CD14-positive monocyte (primary cell): ENCODE measurements at regions not wholly inside any gene's neighbourhood (a gene's known extent, or its start where the extent isn't known, plus 50 kb on each side); places are given as distances from the start of the nearest gene placed in this dataset.

Experiments
- DNase-seq, 3 donors: peaks; one replicate each; pipeline ENCODE4 v3.0.0-alpha.2; 2011 to 2022
- H2AFZ ChIP-seq: 2 replicates; pipeline ENCODE4 v1.6.0; 2012; ENCODE audit warnings: mild to moderate bottlenecking, low read depth, low read length, inconsistent platforms; ENCODE audit not compliant: insufficient read depth, poor library complexity, severe bottlenecking
- H3K27ac ChIP-seq, 2 donors: 1 replicate in 1 of 2; 2 replicates in 1 of 2; pipeline ENCODE4 v1.5.1; 2012 to 2013; ENCODE audit warnings: low read length in 2 of 2, control low read depth in 1 of 2, inconsistent platforms in 1 of 2, low read depth in 1 of 2, mild to moderate bottlenecking in 1 of 2
- H3K27me3 ChIP-seq, 2 donors: one replicate each; pipeline versions ENCODE4 v1.6.0 to v1.6.1; 2011 to 2013; ENCODE audit warnings: low read length in 2 of 2; ENCODE audit not compliant: control insufficient read depth in 2 of 2, insufficient read depth in 2 of 2
- H3K36me3 ChIP-seq, 2 donors: replicated peaks in 1 of 2; 1 replicate in 1 of 2; 2 replicates in 1 of 2; pipeline versions ENCODE4 v1.5.1 to v1.6.1; 2012 to 2013; ENCODE audit warnings: low read length in 2 of 2, control low read depth in 1 of 2, inconsistent platforms in 1 of 2, mild to moderate bottlenecking in 1 of 2; ENCODE audit not compliant: insufficient read depth in 2 of 2, control insufficient read depth in 1 of 2
- H3K4me1 ChIP-seq, 2 donors: 1 replicate in 1 of 2; 2 replicates in 1 of 2; pipeline versions ENCODE4 v1.5.1 to v1.6.1; 2012 to 2013; ENCODE audit warnings: low read length in 2 of 2, control low read depth in 1 of 2, inconsistent platforms in 1 of 2, mild to moderate bottlenecking in 1 of 2, moderate library complexity in 1 of 2; ENCODE audit not compliant: insufficient read depth in 2 of 2, control insufficient read depth in 1 of 2
- H3K4me2 ChIP-seq: replicated peaks from 2 replicates; pipeline ENCODE3; 2012; ENCODE audit warnings: low read length, moderate library complexity, mild to moderate bottlenecking; ENCODE audit not compliant: poor library complexity, severe bottlenecking; ENCODE audit errors: extremely low read depth
- H3K4me3 ChIP-seq, 3 experiments: fragments of 200-600 bp in 1 of 3; sonication (generic) in 1 of 3; replicated peaks in 1 of 3; 1 replicate in 2 of 3; 2 replicates in 1 of 3; pipeline ENCODE4 v1.5.1; 2011 to 2013; ENCODE audit warnings: low read length in 3 of 3, mild to moderate bottlenecking in 3 of 3, control low read depth in 2 of 3, low read depth in 2 of 3, inconsistent platforms in 1 of 3, moderate library complexity in 1 of 3
- H3K79me2 ChIP-seq: 2 replicates; pipeline ENCODE4 v1.6.0; 2012; ENCODE audit warnings: mild to moderate bottlenecking, control low read depth, inconsistent platforms, low read length, moderate library complexity; ENCODE audit not compliant: insufficient read depth
- H3K9ac ChIP-seq: 2 replicates; pipeline ENCODE4 v1.6.0; 2017; ENCODE audit warnings: low read length, mild to moderate bottlenecking; ENCODE audit not compliant: insufficient read depth, poor library complexity, severe bottlenecking
- H3K9me3 ChIP-seq, 2 donors: replicated peaks in 1 of 2; 1 replicate in 1 of 2; 2 replicates in 1 of 2; pipeline versions ENCODE4 v1.5.1 to v1.6.1; 2012 to 2013; ENCODE audit warnings: low read length in 2 of 2, control low read depth in 1 of 2; ENCODE audit not compliant: control insufficient read depth in 1 of 2, insufficient read depth in 1 of 2
- H4K20me1 ChIP-seq: 2 replicates; pipeline ENCODE4 v1.6.0; 2012; ENCODE audit warnings: mild to moderate bottlenecking, low read length, control low read depth, moderate library complexity; ENCODE audit not compliant: insufficient read depth
- H3K27ac Mint-ChIP-seq, 7 donors: one replicate each; pipeline ENCODE4 v1.8.0; 2020; ENCODE audit warnings: mild to moderate bottlenecking in 7 of 7, mixed read lengths in 7 of 7, moderate library complexity in 6 of 7, inconsistent platforms in 2 of 7
- H3K27me3 Mint-ChIP-seq, 3 donors: one replicate each; pipeline ENCODE4 v1.8.0; 2021 to 2022; ENCODE audit warnings: low read depth in 3 of 3, mild to moderate bottlenecking in 3 of 3, mixed read lengths in 3 of 3, moderate library complexity in 3 of 3, inconsistent platforms in 1 of 3
- H3K36me3 Mint-ChIP-seq, 2 donors: one replicate each; pipeline ENCODE4 v1.8.0; 2020; ENCODE audit warnings: mixed read lengths in 2 of 2, inconsistent platforms in 1 of 2, mild to moderate bottlenecking in 1 of 2
- H3K4me1 Mint-ChIP-seq: one replicate; pipeline ENCODE4 v1.8.0; 2020; ENCODE audit warnings: mild to moderate bottlenecking, mixed read lengths
- H3K4me3 Mint-ChIP-seq, 2 donors: one replicate each; pipeline ENCODE4 v1.8.0; 2020; ENCODE audit warnings: mild to moderate bottlenecking in 2 of 2, mixed read lengths in 2 of 2, moderate library complexity in 1 of 2
- H3K9me3 Mint-ChIP-seq, 7 donors: one replicate each; pipeline ENCODE4 v1.8.0; 2020 to 2022; ENCODE audit warnings: mixed read lengths in 7 of 7, mild to moderate bottlenecking in 6 of 7, moderate library complexity in 6 of 7, inconsistent platforms in 2 of 7
- WGBS: methylation state at CpG from one replicate; pipeline ENCODE4 v1.1.5; 2013; ENCODE audit warnings: missing lambda C conversion rate; ENCODE audit not compliant: insufficient coverage; 5-methylcytosine and 5-hydroxymethylcytosine counted together
- intact Hi-C, 2 donors: fragments of 100-400 bp; cut with micrococcal nuclease; formaldehyde crosslinking; loops; one replicate each; pipeline versions ENCODE4 v1.15.0 to v1.15.1; 2023
- TF ChIP-seq, protein P1 (sequence below): fragments of 200-600 bp; IDR thresholded peaks from one replicate; pipeline ENCODE4 v1.8.0; 2022; ENCODE audit warnings: antibody characterized with exemption, mild to moderate bottlenecking

DNA sequence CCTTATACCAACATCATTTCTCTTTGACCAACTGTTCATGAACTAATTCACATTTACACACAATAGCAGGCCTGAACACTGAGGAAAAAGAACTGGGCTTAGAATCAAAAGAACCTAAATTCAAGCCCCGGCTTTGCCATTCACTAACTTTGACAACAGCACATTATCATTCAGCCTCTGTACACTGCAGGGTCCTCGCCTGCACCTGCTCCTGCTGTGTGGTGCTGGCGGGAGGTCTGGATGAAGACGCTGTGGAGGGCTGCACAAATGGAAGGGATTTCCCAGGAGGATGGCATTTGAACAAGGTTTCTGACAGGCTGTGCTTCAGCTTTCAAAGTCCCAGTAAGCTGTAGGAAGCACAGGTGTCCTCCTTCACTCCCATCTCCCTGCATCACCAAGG is 151.2 kb downstream of the ZDHHC21 start:
- DNase-seq, result no peak
- no peak overlapping the region for H3K9ac ChIP-seq
- Mint-ChIP-seq H3K36me3 (no peaks in the 10 kb centered on the region), H3K27ac (no peak overlapping the region), H3K9me3 (peaks cover 0 to 7% (median 3%) of the 10 kb centered on the region in 7 donors), H3K4me3 (no peak overlapping the region), H3K27me3 (peaks cover 2 to 4% (median 3%) of the 10 kb centered on the region in 3 donors), H3K4me1 (no peaks in the 10 kb centered on the region)
- peaks cover 0 to 4% of the 10 kb centered on the region in 2 donors for H3K9me3 ChIP-seq
- no peaks in the 10 kb centered on the region for H3K79me2 ChIP-seq
- H2AFZ ChIP-seq, result no peak overlapping the region
- intact Hi-C loops, result no loop called here
- H3K27me3 ChIP-seq, result no peaks in the 10 kb centered on the region
- no peaks in the 10 kb centered on the region for H3K36me3 ChIP-seq
- 33% methylated on average over 1 of the region's 4 CpGs for WGBS
- H4K20me1 ChIP-seq, result no peaks in the 10 kb centered on the region
- no peak overlapping the region for H3K4me3 ChIP-seq
- H3K27ac ChIP-seq, result no peak overlapping the region
- H3K4me2 ChIP-seq, result no peak overlapping the region
- H3K4me1 ChIP-seq, result no peaks in the 10 kb centered on the region
- TF ChIP-seq, protein P1, sequence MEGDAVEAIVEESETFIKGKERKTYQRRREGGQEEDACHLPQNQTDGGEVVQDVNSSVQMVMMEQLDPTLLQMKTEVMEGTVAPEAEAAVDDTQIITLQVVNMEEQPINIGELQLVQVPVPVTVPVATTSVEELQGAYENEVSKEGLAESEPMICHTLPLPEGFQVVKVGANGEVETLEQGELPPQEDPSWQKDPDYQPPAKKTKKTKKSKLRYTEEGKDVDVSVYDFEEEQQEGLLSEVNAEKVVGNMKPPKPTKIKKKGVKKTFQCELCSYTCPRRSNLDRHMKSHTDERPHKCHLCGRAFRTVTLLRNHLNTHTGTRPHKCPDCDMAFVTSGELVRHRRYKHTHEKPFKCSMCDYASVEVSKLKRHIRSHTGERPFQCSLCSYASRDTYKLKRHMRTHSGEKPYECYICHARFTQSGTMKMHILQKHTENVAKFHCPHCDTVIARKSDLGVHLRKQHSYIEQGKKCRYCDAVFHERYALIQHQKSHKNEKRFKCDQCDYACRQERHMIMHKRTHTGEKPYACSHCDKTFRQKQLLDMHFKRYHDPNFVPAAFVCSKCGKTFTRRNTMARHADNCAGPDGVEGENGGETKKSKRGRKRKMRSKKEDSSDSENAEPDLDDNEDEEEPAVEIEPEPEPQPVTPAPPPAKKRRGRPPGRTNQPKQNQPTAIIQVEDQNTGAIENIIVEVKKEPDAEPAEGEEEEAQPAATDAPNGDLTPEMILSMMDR, result no peak

DNA sequence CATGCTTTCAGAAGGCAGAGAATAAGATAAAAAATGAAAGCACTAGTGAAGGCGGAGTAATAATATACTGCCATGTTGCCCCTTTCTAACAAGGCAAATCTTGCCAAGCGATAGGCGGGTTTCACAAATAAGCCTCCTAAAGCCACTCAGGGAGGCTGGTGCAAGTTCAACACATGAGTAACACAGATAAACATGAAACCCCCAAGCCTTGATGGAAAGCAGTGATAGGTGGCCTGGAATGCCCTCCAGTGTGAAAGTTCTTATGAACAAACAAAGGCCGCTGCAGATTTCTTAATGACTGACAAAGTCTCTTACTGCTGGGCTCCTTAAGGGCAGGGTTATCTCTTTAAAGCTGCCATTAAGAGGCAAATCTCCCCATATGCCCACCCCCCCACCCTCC is 154.7 kb downstream of the ZDHHC21 start:
- 100% methylated on average over 3 of the region's 4 CpGs for WGBS

More for the DNA sequence above, 154.7 kb downstream of the ZDHHC21 start:
- Mint-ChIP-seq H3K27ac (no peak overlapping the region), H3K4me1 (no peaks in the 10 kb centered on the region), H3K4me3 (no peak overlapping the region), H3K27me3 (peaks cover 5 to 8% (median 7%) of the 10 kb centered on the region in 3 donors), H3K9me3 (peaks cover 0 to 6% (median 2%) of the 10 kb centered on the region in 7 donors), H3K36me3 (no peaks in the 10 kb centered on the region)
- DNase-seq, result no peak
- Histone ChIP-seq H3K79me2 (no peaks in the 10 kb centered on the region), H3K4me2 (no peak overlapping the region), H3K27me3 (no peaks in the 10 kb centered on the region), H3K27ac (no peak overlapping the region), H3K4me3 (no peak overlapping the region), H3K9ac (no peak overlapping the region), H3K36me3 (no peaks in the 10 kb centered on the region), H4K20me1 (no peaks in the 10 kb centered on the region), H2AFZ (no peak overlapping the region), H3K4me1 (no peaks in the 10 kb centered on the region), H3K9me3 (peaks cover 0 to 4% of the 10 kb centered on the region in 2 donors)
- intact Hi-C loops, result no loop called here
- TF ChIP-seq, protein P1, result no peak
